ENCODE measurements at regions not wholly inside any gene's neighbourhood (a gene's known extent, or its start where the extent isn't known, plus 50 kb on each side); places are given as distances from the start of the nearest gene placed in this dataset.

DNA sequence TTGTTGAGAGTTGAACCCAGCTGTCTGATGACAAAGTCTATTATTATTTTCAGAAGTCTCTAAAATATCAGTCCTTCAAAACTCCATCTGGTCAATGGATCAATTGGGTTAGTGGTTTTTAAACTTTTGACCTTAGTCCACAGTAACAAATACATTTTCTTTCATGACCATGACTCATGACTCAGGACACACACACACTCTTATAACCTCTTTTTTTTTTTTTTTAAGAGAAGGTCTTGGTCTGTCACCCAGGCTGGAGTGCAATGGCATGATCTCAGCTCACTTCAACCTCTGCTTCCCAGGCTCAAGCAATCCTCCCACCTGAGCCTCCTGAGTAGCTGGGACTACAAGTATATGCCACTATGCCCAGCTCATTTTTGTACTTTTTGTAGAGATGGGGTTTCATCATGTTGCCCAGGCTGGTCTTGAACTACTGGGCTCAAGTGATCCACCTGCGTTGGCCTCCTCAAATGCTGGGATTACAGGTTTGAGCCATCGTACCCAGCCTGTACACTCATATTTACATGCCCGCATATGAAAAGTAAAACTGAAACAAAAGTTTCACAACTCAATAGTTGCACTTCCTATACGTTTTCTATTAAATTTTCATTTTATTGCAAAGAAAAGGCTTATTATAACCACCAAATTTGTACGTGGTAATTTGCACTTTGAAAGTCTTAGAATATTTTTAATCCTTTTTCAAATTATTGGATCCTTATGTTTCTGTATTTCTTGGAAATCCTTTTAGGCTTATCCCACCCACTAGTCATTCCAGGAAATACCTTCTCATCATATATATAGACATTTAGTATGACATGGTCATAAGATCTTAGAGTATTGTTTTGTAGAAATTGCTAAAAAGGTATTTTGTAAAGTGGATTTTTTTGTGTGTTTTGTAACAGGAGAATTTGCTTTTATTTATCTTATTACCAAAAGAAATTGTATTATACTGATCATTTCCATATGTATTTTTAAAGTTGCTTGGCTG is 199.0 kb downstream of the LPIN1 start:
- intact Hi-C loops (cut with micrococcal nuclease; ENCODE audit: unreplicated experiment) (no loop called here), in situ Hi-C loops (cut with HindIII; ENCODE audit: low pct_unique_long_range_greater_than_20kb, low sequenced_read_pairs) (no loop called here)
- Histone ChIP-seq H3K36me3 (ENCODE audit: control insufficient read depth, insufficient read depth, low read length) (no peaks in the 10 kb centered on the region), H3K4me1 (ENCODE audit: control insufficient read depth, insufficient read depth, low read length) (no peaks in the 10 kb centered on the region), H3K4me3 (ENCODE audit: low read depth in 2 of 2, low read length in 2 of 2) (no peak overlapping the region), H3K27ac (ENCODE audit: low read length) (no peak overlapping the region), H3K27me3 (ENCODE audit: control insufficient read depth, insufficient read depth, low read length) (no peaks in the 10 kb centered on the region), H3K9me3 (ENCODE audit: control insufficient read depth, insufficient read depth, low read depth, low read length) (no peaks in the 10 kb centered on the region)
- DNase-seq (ENCODE audit: low read depth, low spot score) (no peak), ATAC-seq (no peak)
- TF ChIP-seq REST (IDR thresholded peaks at IDR 0.05; ENCODE audit: insufficient read depth in 1 of 2, low read depth in 2 of 2, low read length in 1 of 2): no peak
- TF ChIP-seq POLR2AphosphoS5 (IDR thresholded peaks at IDR 0.05; ENCODE audit: low read depth, low read length): no peak
- TF ChIP-seq, protein P1, sequence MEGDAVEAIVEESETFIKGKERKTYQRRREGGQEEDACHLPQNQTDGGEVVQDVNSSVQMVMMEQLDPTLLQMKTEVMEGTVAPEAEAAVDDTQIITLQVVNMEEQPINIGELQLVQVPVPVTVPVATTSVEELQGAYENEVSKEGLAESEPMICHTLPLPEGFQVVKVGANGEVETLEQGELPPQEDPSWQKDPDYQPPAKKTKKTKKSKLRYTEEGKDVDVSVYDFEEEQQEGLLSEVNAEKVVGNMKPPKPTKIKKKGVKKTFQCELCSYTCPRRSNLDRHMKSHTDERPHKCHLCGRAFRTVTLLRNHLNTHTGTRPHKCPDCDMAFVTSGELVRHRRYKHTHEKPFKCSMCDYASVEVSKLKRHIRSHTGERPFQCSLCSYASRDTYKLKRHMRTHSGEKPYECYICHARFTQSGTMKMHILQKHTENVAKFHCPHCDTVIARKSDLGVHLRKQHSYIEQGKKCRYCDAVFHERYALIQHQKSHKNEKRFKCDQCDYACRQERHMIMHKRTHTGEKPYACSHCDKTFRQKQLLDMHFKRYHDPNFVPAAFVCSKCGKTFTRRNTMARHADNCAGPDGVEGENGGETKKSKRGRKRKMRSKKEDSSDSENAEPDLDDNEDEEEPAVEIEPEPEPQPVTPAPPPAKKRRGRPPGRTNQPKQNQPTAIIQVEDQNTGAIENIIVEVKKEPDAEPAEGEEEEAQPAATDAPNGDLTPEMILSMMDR (IDR thresholded peaks at IDR 0.05): no peak
- no peak for TF ChIP-seq TCF7L2 (IDR thresholded peaks at IDR 0.05; ENCODE audit: low read depth, low read length)
- TF ChIP-seq SIN3A (IDR thresholded peaks at IDR 0.05; ENCODE audit: borderline replicate concordance, insufficient read depth, low read depth, low read length): no peak
- no TSS peak for BruUV-seq (replicated peaks)
- ChIA-PET POLR2A (no interaction called here), CTCF (no interaction called here)

DNA sequence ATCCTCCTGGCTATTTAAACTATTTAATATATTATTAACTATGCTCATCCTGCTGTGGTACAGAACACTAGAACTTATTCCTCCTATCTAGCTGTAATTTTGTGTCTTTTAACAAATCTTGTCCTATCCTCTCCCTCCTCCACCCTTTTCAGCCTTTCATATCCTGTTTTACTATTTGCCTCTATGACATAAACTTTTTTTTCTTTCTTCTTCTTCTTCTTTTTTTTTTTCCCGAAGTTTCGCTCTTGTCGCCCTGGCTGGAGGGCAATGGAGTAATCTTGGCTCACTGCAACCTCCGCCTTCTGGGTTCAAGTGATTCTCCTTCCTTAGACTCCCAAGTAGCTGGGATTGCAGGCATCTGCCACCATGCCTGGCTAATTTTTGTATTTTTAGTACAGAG is 201.5 kb downstream of the LPIN1 start:
- Histone ChIP-seq H3K36me3 (ENCODE audit: control insufficient read depth, insufficient read depth, low read length) (no peaks in the 10 kb centered on the region), H3K27ac (ENCODE audit: low read length) (no peak overlapping the region), H3K27me3 (ENCODE audit: control insufficient read depth, insufficient read depth, low read length) (no peaks in the 10 kb centered on the region), H3K4me1 (ENCODE audit: control insufficient read depth, insufficient read depth, low read length) (no peaks in the 10 kb centered on the region), H3K4me3 (ENCODE audit: low read depth in 2 of 2, low read length in 2 of 2) (no peak overlapping the region), H3K9me3 (ENCODE audit: control insufficient read depth, insufficient read depth, low read depth, low read length) (no peaks in the 10 kb centered on the region)
- BruUV-seq (replicated peaks): no TSS peak
- intact Hi-C loops (cut with micrococcal nuclease; ENCODE audit: unreplicated experiment): no loop called here
- TF ChIP-seq, protein P1 (IDR thresholded peaks at IDR 0.05): no peak
- TF ChIP-seq TCF7L2 (IDR thresholded peaks at IDR 0.05; ENCODE audit: low read depth, low read length) (no peak), POLR2AphosphoS5 (IDR thresholded peaks at IDR 0.05; ENCODE audit: low read depth, low read length) (no peak), REST (IDR thresholded peaks at IDR 0.05; ENCODE audit: insufficient read depth in 1 of 2, low read depth in 2 of 2, low read length in 1 of 2) (no peak), SIN3A (IDR thresholded peaks at IDR 0.05; ENCODE audit: borderline replicate concordance, insufficient read depth, low read depth, low read length) (no peak)
- ChIA-PET POLR2A (no interaction called here), CTCF (no interaction called here)
- in situ Hi-C loops (cut with HindIII; ENCODE audit: low pct_unique_long_range_greater_than_20kb, low sequenced_read_pairs): no loop called here
- DNase-seq (ENCODE audit: low read depth, low spot score) (no peak), ATAC-seq (no peak)

Measured in Panc1 (cell line).